SK-N-MC (cell line): ENCODE measurements at regions not wholly inside any gene's neighbourhood (a gene's known extent, or its start where the extent isn't known, plus 50 kb on each side); places are given as distances from the start of the nearest gene placed in this dataset.

Experiments
- EZH2 ChIP-seq: fragments of 200-600 bp; sonication (generic); IDR thresholded peaks from one replicate; pipeline ENCODE4 v1.6.1; 2017; ENCODE audit warnings: antibody characterized with exemption
- POLR2AphosphoS5 ChIP-seq: IDR thresholded peaks from 2 replicates; pipeline ENCODE4 v1.6.1; 2012; ENCODE audit warnings: mild to moderate bottlenecking, low read depth, low read length, borderline replicate concordance

DNA sequence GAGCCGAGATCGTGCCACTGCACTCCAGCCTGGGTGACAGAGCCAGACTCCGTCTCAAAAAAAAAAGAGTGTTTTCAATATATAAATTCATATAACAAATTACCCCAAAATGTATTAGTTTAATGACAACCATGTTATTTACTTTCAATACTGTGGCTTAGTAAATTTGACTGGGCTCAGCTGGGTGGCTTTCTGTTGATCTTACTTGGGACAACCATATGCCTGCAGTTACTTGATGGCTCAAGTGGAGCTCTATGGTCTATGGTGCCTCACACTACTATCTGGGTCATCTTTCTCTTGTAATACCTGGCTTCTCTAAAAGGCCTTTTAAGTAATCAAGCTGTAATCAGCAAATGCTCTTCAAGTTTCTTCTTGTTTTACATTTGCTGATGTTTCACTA lies 341.5 kb upstream of the SPHKAP start:
- TF ChIP-seq POLR2AphosphoS5, result no peak
- no peak for TF ChIP-seq EZH2
